GM12801 (cell line): ENCODE measurements at regions not wholly inside any gene's neighbourhood (a gene's known extent, or its start where the extent isn't known, plus 50 kb on each side); places are given as distances from the start of the nearest gene placed in this dataset.

ENCODE experiments used
- TF ChIP-seq, protein P1 (sequence below): IDR thresholded peaks from one replicate; pipeline ENCODE4 v1.5.1; 2011; ENCODE audit warnings: control low read depth; ENCODE audit not compliant: insufficient read length; ENCODE audit errors: extremely low read depth

DNA sequence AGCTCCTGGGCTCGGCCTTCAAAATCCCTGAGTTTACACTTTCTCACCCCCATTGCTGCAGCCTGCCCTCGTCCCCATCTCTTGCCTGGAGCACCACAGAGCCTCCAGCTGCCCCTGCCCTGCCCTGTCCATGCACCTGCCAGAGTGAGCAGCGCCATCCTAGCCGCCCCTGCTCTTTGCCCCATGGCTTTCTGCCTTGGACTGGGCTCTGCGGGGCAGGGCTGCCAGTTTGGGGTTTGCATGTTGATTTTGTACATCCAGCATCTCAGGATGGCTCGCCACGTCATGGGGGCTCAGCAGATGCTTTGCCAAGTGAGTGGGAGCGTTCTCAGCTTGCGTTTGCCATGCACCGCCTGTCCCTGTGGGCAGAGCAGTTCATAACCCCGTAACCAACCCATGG lies 67.1 kb upstream of the HGFAC start:
- TF ChIP-seq, protein P1, sequence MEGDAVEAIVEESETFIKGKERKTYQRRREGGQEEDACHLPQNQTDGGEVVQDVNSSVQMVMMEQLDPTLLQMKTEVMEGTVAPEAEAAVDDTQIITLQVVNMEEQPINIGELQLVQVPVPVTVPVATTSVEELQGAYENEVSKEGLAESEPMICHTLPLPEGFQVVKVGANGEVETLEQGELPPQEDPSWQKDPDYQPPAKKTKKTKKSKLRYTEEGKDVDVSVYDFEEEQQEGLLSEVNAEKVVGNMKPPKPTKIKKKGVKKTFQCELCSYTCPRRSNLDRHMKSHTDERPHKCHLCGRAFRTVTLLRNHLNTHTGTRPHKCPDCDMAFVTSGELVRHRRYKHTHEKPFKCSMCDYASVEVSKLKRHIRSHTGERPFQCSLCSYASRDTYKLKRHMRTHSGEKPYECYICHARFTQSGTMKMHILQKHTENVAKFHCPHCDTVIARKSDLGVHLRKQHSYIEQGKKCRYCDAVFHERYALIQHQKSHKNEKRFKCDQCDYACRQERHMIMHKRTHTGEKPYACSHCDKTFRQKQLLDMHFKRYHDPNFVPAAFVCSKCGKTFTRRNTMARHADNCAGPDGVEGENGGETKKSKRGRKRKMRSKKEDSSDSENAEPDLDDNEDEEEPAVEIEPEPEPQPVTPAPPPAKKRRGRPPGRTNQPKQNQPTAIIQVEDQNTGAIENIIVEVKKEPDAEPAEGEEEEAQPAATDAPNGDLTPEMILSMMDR, result no peak

DNA sequence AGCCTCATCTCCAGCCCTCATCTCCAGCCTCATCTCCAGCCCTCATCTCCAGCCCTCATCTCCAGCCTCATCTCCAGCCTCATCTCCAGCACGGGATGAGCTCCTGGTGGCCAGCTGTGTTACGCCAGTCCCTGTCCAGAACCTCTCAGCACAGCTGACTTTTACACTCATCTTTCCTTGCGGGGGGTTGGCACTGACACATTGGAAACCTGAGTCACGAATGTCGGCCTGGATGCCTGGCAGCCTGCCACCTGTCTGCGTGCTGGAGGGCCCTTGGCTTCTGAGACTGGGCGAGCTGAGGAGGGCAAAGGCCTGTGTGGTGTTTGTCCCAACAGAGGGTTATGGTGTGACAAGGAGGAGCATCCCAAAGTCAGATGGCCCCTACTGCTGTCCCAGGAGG lies 66.1 kb upstream of the HGFAC start:
- TF ChIP-seq, protein P1, result no peak

DNA sequence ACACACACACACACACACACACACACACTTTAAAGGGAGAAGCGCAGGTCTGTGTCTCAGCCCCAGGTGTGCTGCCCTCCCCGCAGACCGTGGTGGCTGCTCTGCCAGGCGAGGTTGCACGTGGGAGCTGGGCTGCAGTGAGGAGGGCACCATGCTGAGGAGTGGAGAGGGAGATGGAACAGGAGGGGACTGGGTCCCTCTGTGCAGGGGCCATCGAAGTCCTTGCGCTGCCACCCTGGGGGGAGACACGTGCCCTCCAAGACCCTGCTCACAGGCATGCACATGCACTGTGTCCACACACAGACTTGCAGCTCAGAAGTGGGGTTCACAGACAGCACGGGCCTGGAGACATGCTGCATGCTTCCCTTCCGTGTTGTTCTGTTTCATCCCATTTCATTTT lies 65.5 kb upstream of the HGFAC start:
- TF ChIP-seq, protein P1, result no peak

DNA sequence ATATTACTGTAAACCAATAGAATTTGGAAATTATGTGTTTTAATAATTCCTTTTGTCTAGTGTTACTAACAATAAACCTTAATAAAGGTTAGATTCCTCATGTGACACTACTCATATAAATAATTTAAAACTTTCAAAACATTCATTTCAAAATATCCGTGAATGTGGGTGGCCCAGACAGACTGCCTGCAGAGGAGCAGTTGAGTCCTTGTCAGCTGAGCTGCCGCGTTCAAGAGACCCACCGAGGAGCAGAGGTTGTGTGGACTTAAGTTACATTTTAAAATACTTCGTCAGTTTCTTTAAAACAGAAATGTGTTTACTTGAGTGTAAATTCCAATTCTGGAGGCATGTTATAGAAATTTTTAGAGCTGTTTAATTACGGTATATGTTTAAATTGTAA lies 64.2 kb upstream of the HGFAC start:
- TF ChIP-seq, protein P1, result no peak

DNA sequence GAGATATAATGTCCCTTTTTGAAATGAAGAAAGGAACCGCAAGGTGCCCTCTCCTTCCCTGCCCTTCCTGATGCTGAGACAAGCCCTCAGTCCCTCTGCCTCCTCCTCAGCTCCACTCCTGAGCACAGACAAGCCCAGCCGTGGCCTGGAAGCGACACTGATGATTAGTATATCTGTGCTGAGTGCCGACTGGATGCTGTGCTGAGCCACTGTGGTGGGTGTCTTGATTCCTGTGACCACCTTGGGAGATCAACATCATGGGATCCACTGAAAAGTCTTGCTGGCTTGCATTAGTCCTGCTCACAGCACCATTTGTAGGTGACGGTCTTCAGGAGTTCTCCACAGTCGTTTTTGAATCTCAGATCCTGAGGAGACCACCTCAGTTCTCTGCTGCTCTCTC lies 59.5 kb upstream of the HGFAC start:
- TF ChIP-seq, protein P1, result no peak

DNA sequence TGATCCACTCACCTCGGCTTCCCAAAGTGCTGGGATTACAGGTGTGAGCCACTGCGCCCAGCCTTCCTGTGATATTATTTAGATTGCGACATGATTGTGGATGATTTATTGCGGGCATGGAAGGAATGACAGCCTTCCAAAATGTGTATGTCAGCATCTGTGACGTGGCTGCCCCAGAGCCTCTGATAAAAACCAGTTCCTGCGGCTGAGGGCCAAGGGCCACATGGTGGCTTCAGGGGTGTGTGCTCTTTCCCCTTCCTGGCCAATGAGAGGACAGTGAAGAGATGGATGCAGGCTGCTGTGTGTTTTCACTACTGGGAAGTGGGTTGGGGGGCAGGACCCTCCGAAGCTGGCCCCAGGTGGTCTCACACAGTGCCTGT lies 57.4 kb upstream of the HGFAC start:
- TF ChIP-seq, protein P1, result no peak

DNA sequence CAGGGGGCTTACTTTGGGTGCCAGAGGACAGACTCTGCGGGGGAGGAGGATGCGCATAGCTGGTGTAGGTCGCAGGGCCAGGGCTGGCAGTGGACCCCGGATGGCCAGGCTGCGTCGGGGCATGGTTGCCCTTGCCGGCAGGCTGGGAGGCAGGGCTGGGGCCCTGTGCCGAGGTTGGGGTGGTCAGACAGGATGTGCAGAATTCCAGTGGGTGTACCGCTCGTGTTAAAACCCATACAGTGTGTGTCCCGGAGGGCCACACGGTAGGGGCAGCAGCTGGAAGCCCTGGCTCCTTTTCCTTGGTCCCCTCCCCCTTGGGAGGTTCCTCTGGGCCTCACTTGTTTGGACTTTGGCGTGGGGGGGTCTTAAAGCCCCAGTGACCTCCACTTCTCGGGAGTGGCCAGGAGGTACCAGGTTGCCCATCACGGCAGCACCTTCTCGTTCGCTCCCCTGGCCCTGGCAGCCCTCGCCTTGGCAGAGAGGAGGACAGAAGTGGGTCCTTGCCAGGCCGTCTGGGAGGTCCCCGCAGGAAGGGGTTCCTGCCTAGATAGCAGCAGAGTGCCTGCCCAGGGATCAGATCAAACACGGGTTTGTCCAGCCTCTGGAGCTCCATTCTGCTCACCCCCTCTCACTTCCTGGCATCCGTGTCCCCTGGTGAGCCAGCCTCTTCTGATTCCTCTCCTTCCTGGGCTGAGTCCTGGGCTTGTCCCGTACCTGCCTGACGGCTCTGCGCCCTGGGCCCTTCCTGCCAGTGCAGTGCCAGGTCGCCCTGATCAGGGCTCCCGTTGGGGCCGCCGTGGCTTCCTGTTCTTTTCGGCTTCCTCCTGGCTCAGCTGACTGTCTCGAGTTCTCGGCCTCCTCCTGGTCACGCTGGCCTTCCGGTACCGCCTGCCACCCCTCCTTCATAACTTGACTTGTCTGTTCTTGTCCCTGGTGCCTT lies 56.7 kb upstream of the HGFAC start:
- TF ChIP-seq, protein P1, result no peak
